ENCODE measurements at regions not wholly inside any gene's neighbourhood (a gene's known extent, or its start where the extent isn't known, plus 50 kb on each side); places are given as distances from the start of the nearest gene placed in this dataset.

DNA sequence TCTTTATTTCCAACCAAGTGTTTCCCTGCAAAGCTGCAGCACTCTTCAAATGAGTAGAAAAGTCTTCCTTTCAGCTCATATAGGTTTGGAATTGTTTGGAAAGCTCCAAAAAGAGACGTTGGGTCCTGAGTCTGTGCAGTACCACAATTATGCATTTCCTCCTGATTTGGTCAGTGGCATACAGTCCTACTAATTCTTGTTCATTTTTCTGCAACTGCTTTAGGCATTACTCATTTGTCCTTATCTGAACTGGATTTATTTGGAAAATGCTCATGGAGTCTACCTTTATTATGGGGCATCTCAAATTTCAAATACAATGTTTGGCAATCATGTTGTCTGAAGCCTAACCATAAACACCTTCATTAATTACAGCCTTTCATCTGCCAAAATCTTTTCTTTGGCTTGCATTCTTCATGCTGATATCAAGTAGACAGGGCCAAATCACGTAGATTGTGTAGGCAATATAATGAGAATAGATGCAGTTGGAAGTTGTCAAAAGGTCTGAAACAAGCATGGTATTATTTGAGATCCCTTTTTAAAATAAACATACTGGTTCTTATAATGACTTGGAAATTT, 232.8 kb downstream of the TLE1 start:
- Histone ChIP-seq H3K9me3 (ENCODE audit: severe bottlenecking) (no peaks in the 10 kb centered on the region), H3K4me3 (ENCODE audit: severe bottlenecking) (no peak overlapping the region), H3K27me3 (ENCODE audit: insufficient read depth, poor library complexity, severe bottlenecking) (no peaks in the 10 kb centered on the region), H3K4me1 (ENCODE audit: insufficient read depth, poor library complexity, severe bottlenecking) (no peaks in the 10 kb centered on the region), H3K36me3 (ENCODE audit: low read depth) (no peaks in the 10 kb centered on the region), H3K27ac (ENCODE audit: poor library complexity, severe bottlenecking) (no peak overlapping the region)
- ATAC-seq (ENCODE audit: low read depth) (peak; percentile 72; the same call in 2 of the 3 replicates), DNase-seq (ENCODE audit: low spot score) (no peak)
- TF ChIP-seq, protein P1, sequence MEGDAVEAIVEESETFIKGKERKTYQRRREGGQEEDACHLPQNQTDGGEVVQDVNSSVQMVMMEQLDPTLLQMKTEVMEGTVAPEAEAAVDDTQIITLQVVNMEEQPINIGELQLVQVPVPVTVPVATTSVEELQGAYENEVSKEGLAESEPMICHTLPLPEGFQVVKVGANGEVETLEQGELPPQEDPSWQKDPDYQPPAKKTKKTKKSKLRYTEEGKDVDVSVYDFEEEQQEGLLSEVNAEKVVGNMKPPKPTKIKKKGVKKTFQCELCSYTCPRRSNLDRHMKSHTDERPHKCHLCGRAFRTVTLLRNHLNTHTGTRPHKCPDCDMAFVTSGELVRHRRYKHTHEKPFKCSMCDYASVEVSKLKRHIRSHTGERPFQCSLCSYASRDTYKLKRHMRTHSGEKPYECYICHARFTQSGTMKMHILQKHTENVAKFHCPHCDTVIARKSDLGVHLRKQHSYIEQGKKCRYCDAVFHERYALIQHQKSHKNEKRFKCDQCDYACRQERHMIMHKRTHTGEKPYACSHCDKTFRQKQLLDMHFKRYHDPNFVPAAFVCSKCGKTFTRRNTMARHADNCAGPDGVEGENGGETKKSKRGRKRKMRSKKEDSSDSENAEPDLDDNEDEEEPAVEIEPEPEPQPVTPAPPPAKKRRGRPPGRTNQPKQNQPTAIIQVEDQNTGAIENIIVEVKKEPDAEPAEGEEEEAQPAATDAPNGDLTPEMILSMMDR (IDR thresholded peaks at IDR 0.05; ENCODE audit: poor library complexity, severe bottlenecking): no peak

DNA sequence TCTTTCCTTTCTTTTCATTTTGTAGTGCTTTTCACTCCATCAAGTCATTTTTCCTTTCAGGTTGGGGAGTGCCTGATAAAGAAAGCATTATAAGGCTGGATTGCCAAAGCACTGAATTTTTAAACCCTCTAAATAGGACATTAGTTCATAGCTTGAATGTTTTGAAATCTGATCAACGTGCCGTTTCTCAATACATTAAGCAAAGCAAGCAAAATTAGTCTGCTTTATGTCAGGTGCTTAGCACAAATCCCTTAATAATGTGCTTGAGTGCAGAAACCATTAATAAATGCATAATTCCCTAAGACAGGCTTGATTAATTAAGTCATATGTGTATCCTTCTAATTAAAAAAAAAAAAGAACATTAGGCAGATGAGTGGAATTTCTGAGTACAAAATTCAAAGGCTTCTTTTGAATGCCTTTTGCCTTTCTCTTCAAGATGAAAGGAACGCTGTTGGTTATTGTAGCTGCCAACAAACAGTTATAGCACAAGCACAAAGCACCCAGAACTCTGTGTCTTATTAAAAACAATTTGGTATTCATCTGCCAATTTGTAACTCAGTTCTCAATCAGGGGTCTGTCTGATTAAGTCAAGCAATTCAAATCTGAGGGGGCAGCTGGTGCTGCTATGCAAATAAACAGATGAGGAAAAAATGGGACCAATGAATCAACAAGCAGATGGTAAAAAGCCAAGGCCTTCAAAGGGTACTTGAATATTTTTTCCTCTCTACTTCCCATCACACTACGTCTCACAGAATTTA, 233.7 kb downstream of the TLE1 start:
- TF ChIP-seq, protein P1 (IDR thresholded peaks at IDR 0.05; ENCODE audit: poor library complexity, severe bottlenecking): no peak
- no peaks in the 10 kb centered on the region for H3K9me3 ChIP-seq (ENCODE audit: severe bottlenecking)
- H3K4me3 ChIP-seq (ENCODE audit: severe bottlenecking): no peak overlapping the region
- ATAC-seq (ENCODE audit: low read depth) (no peak), DNase-seq (ENCODE audit: low spot score) (no peak)
- H3K36me3 ChIP-seq (ENCODE audit: low read depth): no peaks in the 10 kb centered on the region
- H3K27me3 ChIP-seq (ENCODE audit: insufficient read depth, poor library complexity, severe bottlenecking): no peaks in the 10 kb centered on the region
- no peak overlapping the region for H3K27ac ChIP-seq (ENCODE audit: poor library complexity, severe bottlenecking)
- no peaks in the 10 kb centered on the region for H3K4me1 ChIP-seq (ENCODE audit: insufficient read depth, poor library complexity, severe bottlenecking)

DNA sequence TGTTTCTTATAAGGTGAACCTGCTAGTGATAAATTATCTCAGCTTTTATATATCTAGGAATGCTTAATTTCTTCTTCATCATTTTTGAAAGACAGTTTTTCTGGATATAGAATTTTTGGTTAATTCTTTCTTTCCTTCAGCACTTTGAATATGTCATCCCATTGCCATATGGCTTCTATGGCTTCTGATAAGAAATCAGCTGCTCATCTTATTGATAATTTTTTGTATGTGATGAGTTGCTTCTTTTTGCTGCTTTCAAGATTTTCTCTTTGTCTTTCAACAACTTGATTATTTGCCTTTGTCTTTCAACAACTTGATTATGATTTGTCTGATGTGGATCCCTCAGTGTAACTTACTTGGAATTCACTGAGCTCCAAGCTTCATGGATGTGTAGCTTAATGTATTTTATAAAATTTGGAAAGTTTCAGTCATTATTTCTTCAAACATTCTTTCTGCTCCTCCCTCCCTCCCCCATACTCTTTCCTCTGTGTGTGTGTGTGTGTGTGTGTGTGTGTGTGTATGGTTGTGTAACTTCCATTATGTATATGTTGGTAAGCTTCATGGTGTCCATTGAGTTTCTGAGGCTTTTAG, 243.9 kb downstream of the TLE1 start:
- TF ChIP-seq, protein P1 (IDR thresholded peaks at IDR 0.05; ENCODE audit: poor library complexity, severe bottlenecking): no peak
- H3K36me3 ChIP-seq (ENCODE audit: low read depth): no peaks in the 10 kb centered on the region
- H3K27me3 ChIP-seq (ENCODE audit: insufficient read depth, poor library complexity, severe bottlenecking): no peaks in the 10 kb centered on the region
- DNase-seq (ENCODE audit: low spot score) (no peak), ATAC-seq (ENCODE audit: low read depth) (no peak)
- H3K9me3 ChIP-seq (ENCODE audit: severe bottlenecking): peaks cover 6% of the 10 kb centered on the region
- H3K27ac ChIP-seq (ENCODE audit: poor library complexity, severe bottlenecking): no peak overlapping the region
- no peaks in the 10 kb centered on the region for H3K4me1 ChIP-seq (ENCODE audit: insufficient read depth, poor library complexity, severe bottlenecking)
- no peak overlapping the region for H3K4me3 ChIP-seq (ENCODE audit: severe bottlenecking)

DNA sequence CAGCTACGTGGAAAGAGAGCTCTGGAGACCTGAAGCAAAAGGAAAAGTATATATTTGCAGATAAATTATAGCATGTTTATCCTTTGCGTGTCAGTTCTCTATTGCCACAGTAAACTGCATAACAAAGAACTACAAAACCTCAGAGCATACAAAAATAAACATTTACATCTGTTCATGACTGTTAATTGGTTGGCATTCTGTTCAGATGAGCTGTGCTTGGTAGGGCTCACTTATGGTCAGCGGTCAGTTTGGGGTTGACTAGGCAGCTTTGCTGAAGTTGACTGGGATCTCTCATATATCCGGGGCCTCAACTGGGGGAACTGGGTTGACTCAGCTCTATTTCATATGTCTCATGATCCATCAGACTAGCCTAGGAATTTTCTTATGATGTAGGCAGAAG, 257.7 kb downstream of the TLE1 start:
- H3K27me3 ChIP-seq (ENCODE audit: insufficient read depth, poor library complexity, severe bottlenecking): no peaks in the 10 kb centered on the region
- no peak overlapping the region for H3K4me3 ChIP-seq (ENCODE audit: severe bottlenecking)
- TF ChIP-seq, protein P1 (IDR thresholded peaks at IDR 0.05; ENCODE audit: poor library complexity, severe bottlenecking): no peak
- no peak for ATAC-seq (ENCODE audit: low read depth)
- no peaks in the 10 kb centered on the region for H3K36me3 ChIP-seq (ENCODE audit: low read depth)
- no peaks in the 10 kb centered on the region for H3K4me1 ChIP-seq (ENCODE audit: insufficient read depth, poor library complexity, severe bottlenecking)
- DNase-seq (ENCODE audit: low spot score): no peak
- peaks cover 7% of the 10 kb centered on the region for H3K9me3 ChIP-seq (ENCODE audit: severe bottlenecking)
- H3K27ac ChIP-seq (ENCODE audit: poor library complexity, severe bottlenecking): no peak overlapping the region

All from RWPE2 (cell line).